Tibial artery (tissue), 4 donors: ENCODE measurements at regions not wholly inside any gene's neighbourhood (a gene's known extent, or its start where the extent isn't known, plus 50 kb on each side); places are given as distances from the start of the nearest gene placed in this dataset.

ENCODE experiments used
- DNase-seq, 2 donors: peaks; one replicate each; pipeline ENCODE4 v3.0.0-alpha.2; 2019
- H3K27ac ChIP-seq, 2 donors: fragments of 200-600 bp; sonication (generic) in 1 of 2; 1 replicate in 1 of 2; 2 replicates in 1 of 2; pipeline ENCODE4 v1.5.1; 2018 to 2019; ENCODE audit warnings: mild to moderate bottlenecking in 1 of 2
- H3K27me3 ChIP-seq, 2 donors: fragments of 200-600 bp; sonication (generic) in 1 of 2; one replicate each; pipeline versions ENCODE4 v1.5.1 to v1.6.0; 2016 to 2019
- H3K36me3 ChIP-seq, 3 donors: fragments of 200-600 bp; sonication (generic) in 2 of 3; one replicate each; pipeline ENCODE4 v1.5.1; 2016 to 2019; ENCODE audit warnings: mild to moderate bottlenecking in 2 of 3
- H3K4me1 ChIP-seq, 4 donors: fragments of 200-600 bp; sonication (generic) in 2 of 4; 1 replicate in 3 of 4; 2 replicates in 1 of 4; pipeline ENCODE4 v1.5.1; 2016 to 2019
- H3K4me3 ChIP-seq, 2 donors: fragments of 200-600 bp; sonication (generic) in 1 of 2; 1 replicate in 1 of 2; 2 replicates in 1 of 2; pipeline ENCODE4 v1.5.1; 2018 to 2019; ENCODE audit warnings: mild to moderate bottlenecking in 2 of 2
- H3K9me3 ChIP-seq, 3 donors: fragments of 200-600 bp; sonication (generic) in 1 of 3; one replicate each; pipeline ENCODE4 v1.5.1; 2016 to 2019
- CTCF ChIP-seq, 2 experiments: fragments of 200-600 bp in 1 of 2; fragments of 450-650 bp in 1 of 2; IDR thresholded peaks; one replicate each; pipeline ENCODE4 v1.5.1; 2017 to 2019; ENCODE audit warnings: antibody characterized with exemption in 2 of 2, mild to moderate bottlenecking in 1 of 2, moderate library complexity in 1 of 2
- intact Hi-C: fragments of 100-400 bp; cut with DNase I; formaldehyde crosslinking; loops from one replicate; pipeline ENCODE4 v1.15.0; 2023; ENCODE audit warnings: low total_unique reads

DNA sequence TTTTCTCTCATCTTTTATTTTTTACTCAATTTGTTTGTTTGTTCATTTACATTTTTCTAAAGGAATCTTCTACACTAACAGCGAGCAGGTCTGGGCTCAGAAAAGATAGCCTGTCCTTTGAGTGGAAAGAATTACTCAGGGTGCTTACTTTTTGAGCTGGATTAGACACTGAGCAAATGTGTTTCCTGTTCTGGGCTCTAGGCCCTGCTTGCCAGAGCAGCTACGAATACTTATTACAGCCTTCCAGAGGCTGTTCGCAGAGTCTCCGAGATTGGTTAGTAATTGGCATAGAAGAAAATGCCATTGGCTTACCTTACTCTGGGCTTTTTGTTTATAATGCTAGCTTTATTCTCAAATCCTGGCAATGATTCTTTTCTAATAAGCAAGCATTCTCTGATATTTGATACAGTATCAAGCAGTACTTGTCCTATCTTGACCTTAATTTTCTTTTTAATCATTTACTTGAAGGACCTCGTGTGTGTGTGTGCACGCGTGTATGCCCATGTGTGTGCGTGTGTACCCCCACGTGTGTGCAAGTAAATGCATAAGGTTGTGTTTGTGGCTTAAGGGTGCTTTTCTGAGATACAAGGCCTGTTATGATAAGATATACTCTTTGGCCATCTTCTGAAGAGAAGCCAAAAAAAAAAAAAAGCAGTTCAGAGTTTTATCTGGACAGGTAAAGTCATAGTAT lies 76.2 kb upstream of the GRXCR1 start:
- no peaks in the 10 kb centered on the region for H3K4me1 ChIP-seq
- H3K27ac ChIP-seq, result no peak overlapping the region
- H3K27me3 ChIP-seq, result no peaks in the 10 kb centered on the region
- intact Hi-C loops, result no loop called here
- TF ChIP-seq CTCF (IDR thresholded peaks at IDR 0.05), result no peak
- no peaks in the 10 kb centered on the region for H3K36me3 ChIP-seq
- H3K9me3 ChIP-seq, result no peaks in the 10 kb centered on the region
- H3K4me3 ChIP-seq, result no peak overlapping the region
- DNase-seq, result no peak

DNA sequence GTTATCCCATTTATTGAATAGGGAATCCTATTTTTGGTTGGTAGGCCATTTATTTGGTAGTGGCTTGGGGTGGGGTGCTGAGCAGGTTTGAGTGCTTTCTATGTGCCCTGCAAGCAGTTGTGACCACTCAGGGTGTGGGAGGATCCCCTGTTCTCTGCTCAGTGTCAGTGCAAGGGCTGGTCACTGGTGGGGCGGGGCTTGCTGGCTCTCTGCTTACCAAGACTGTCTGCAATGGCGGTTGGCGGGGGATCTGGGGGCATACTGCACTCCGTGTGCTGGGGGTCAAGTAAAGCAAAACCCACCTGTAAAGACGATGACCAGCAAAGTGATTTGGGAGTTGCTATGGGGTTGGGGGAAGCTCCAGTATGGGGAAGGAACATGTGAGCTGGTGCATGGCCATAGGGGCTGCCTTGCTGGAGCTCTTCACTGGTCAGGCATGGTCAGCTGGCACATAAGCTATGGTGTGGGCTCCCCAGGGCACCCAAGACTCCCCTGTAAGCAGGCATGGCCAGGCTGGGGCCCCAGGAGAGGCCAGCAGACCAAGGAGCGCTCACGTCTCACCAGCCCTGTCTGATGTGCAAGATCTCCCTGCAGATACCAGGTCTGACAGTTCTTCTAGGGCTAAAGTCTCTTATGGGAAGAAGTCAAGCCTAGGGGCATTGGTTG lies 83.0 kb upstream of the GRXCR1 start:
- Histone ChIP-seq H3K4me3 (no peak overlapping the region), H3K4me1 (no peaks in the 10 kb centered on the region), H3K27me3 (no peaks in the 10 kb centered on the region), H3K9me3 (no peaks in the 10 kb centered on the region), H3K36me3 (no peaks in the 10 kb centered on the region), H3K27ac (no peak overlapping the region)
- intact Hi-C loops, result no loop called here
- no peak for DNase-seq
- TF ChIP-seq CTCF (IDR thresholded peaks at IDR 0.05), result no peak

GRCh38 chr4:42806303-42806835 lies 86.1 kb upstream of the GRXCR1 start:
- Histone ChIP-seq H3K4me1 (no peaks in the 10 kb centered on the region), H3K27me3 (no peaks in the 10 kb centered on the region), H3K36me3 (no peaks in the 10 kb centered on the region), H3K9me3 (peaks cover 6 to 22% (median 20%) of the 10 kb centered on the region in 3 donors), H3K4me3 (no peak overlapping the region), H3K27ac (no peak overlapping the region)
- no peak for DNase-seq
- intact Hi-C loops, result no loop called here
- no peak for TF ChIP-seq CTCF (IDR thresholded peaks at IDR 0.05)

- Histone ChIP-seq H3K36me3 (no peaks in the 10 kb centered on the region), H3K4me1 (no peaks in the 10 kb centered on the region), H3K27ac (no peak overlapping the region), H3K9me3 (no peaks in the 10 kb centered on the region), H3K27me3 (no peaks in the 10 kb centered on the region), H3K4me3 (no peak overlapping the region)
- TF ChIP-seq CTCF (IDR thresholded peaks at IDR 0.05), result no peak
- intact Hi-C loops, result no loop called here
- no peak for DNase-seq
These were observed 103.4 kb upstream of the GRXCR1 start for GRCh38 chr4:42789041-42789567.

DNA sequence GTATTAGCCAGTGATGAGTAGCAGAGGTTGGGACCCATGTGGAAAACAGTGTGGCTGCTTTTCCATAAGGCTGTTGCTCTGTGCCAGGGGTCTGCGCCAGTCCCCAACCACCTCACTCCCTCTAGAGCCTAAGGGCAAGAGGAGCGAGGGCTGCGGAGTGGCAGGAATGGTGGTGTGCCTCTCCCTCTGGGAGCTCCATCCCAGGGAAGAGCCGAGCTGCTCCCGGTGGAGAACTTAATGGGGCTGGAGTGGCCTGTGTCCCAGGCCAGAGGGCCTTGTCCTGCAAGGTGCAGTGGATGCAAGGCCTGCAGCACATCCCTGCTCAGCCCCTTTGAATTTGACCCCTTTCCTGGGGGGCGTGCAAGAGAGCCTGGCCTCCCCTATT lies 105.4 kb upstream of the GRXCR1 start:
- no peak overlapping the region for H3K27ac ChIP-seq
- no peak for TF ChIP-seq CTCF (IDR thresholded peaks at IDR 0.05)
- H3K27me3 ChIP-seq, result no peaks in the 10 kb centered on the region
- H3K4me3 ChIP-seq, result no peak overlapping the region
- no peaks in the 10 kb centered on the region for H3K36me3 ChIP-seq
- no peaks in the 10 kb centered on the region for H3K9me3 ChIP-seq
- DNase-seq, result no peak
- intact Hi-C loops, result no loop called here
- no peaks in the 10 kb centered on the region for H3K4me1 ChIP-seq
